ENCODE measurements at regions not wholly inside any gene's neighbourhood (a gene's known extent, or its start where the extent isn't known, plus 50 kb on each side); places are given as distances from the start of the nearest gene placed in this dataset.
"Not testable (repeated sequence)": the region's sequence is repeated elsewhere in the genome, so short reads cannot be mapped to it uniquely, and the experiment has no call there.

- not testable (repeated sequence) for H3K4me1 ChIP-seq (ENCODE audit: insufficient read depth, low read length); H3K27ac ChIP-seq (ENCODE audit: low read depth, low read length); H3K9me3 ChIP-seq (ENCODE audit: low read length); H3K36me3 ChIP-seq (ENCODE audit: insufficient read depth, low read length); H3K4me3 ChIP-seq (ENCODE audit: low read depth in 1 of 2, low read length in 2 of 2); H3K27me3 ChIP-seq (ENCODE audit: control insufficient read depth in 1 of 2, insufficient read depth in 2 of 2, low read length in 2 of 2); H3K9ac ChIP-seq (ENCODE audit: low read length)
Measured at GRCh38 chr1:146670832-146671566, 267.1 kb upstream of the NBPF12 start.

- H3K27me3 ChIP-seq (ENCODE audit: control insufficient read depth in 1 of 2, insufficient read depth in 2 of 2, low read length in 2 of 2); H3K9me3 ChIP-seq (ENCODE audit: low read length); H3K4me3 ChIP-seq (ENCODE audit: low read depth in 1 of 2, low read length in 2 of 2); H3K4me1 ChIP-seq (ENCODE audit: insufficient read depth, low read length); H3K27ac ChIP-seq (ENCODE audit: low read depth, low read length); H3K9ac ChIP-seq (ENCODE audit: low read length); H3K36me3 ChIP-seq (ENCODE audit: insufficient read depth, low read length): not testable (repeated sequence)
Measured at GRCh38 chr1:146666275-146666674, 271.8 kb upstream of the NBPF12 start.

- not testable (repeated sequence) for H3K4me3 ChIP-seq (ENCODE audit: low read depth in 1 of 2, low read length in 2 of 2); H3K9ac ChIP-seq (ENCODE audit: low read length); H3K36me3 ChIP-seq (ENCODE audit: insufficient read depth, low read length); H3K27me3 ChIP-seq (ENCODE audit: control insufficient read depth in 1 of 2, insufficient read depth in 2 of 2, low read length in 2 of 2); H3K9me3 ChIP-seq (ENCODE audit: low read length); H3K4me1 ChIP-seq (ENCODE audit: insufficient read depth, low read length); H3K27ac ChIP-seq (ENCODE audit: low read depth, low read length)
Measured at GRCh38 chr1:146660242-146660641, 277.9 kb upstream of the NBPF12 start.

DNA sequence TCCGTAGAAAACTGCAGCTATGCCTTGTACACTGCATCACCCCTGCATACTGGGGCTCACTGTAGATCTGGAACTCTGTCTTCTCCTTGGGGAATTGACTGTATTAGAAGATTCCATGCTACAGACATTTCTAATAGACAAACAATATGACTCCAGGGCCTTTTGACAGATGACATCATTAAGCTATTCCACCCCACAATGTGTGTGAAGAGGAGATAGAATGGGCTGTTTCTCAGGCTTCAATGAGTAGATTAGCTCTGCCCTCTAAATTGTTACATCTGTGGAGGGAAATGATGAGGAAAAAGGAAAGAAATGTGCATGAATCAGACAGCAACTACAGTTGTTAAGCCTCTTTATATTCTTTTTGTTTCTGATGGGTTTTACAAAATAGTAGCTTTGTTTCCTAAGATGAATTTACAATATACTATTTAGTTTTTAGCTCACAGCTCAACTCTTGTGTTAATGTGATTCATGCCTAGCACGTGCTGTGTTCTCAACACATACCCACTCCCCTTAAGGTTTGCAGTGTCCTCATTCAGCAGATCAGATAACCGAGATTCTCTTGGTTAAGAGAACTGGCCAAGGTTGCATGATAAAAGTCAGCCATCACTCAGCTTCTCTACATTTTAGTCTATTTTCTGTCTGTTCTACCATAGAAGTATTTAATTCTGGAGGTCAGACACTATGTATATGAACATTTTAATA is 281.6 kb upstream of the NBPF12 start:
- H3K9me3 ChIP-seq (ENCODE audit: low read length); H3K27ac ChIP-seq (ENCODE audit: low read depth, low read length); H3K9ac ChIP-seq (ENCODE audit: low read length); H3K27me3 ChIP-seq (ENCODE audit: control insufficient read depth in 1 of 2, insufficient read depth in 2 of 2, low read length in 2 of 2); H3K36me3 ChIP-seq (ENCODE audit: insufficient read depth, low read length); H3K4me3 ChIP-seq (ENCODE audit: low read depth in 1 of 2, low read length in 2 of 2); H3K4me1 ChIP-seq (ENCODE audit: insufficient read depth, low read length): not testable (repeated sequence)

- H3K9me3 ChIP-seq (ENCODE audit: low read length); H3K9ac ChIP-seq (ENCODE audit: low read length); H3K27me3 ChIP-seq (ENCODE audit: control insufficient read depth in 1 of 2, insufficient read depth in 2 of 2, low read length in 2 of 2); H3K4me3 ChIP-seq (ENCODE audit: low read depth in 1 of 2, low read length in 2 of 2); H3K27ac ChIP-seq (ENCODE audit: low read depth, low read length); H3K36me3 ChIP-seq (ENCODE audit: insufficient read depth, low read length); H3K4me1 ChIP-seq (ENCODE audit: insufficient read depth, low read length): not testable (repeated sequence)
Measured at GRCh38 chr1:146654763-146655162, 283.4 kb upstream of the NBPF12 start.

DNA sequence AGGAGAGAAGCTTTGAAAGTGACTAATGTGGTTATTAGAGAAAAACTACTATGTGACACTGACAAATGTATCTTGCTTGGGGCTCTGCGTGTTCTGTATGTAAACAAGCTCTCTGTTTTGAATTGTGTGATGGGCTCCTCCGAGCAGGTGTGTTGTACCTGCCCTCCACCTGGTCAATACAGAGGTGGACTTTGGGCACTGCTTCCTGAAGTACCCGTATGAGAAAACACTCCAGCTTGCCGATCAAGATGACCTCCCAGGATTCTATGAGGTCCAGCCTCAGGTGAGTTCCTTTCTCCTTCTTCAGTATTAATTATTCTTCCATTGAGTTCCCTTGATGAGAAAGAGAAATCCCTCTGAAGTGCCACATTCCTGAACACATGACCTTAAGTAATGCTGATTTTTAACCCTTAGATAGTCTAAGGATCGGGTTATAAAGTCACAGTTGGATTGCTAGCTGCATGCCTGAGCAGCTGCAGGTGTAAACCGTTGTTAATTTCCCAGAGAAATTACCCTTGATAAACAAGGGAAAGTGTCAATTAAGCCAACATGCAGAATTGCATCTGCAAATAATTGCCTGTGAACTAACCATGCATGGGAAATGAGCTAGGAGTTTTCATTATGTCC is 292.0 kb upstream of the NBPF12 start:
- H3K36me3 ChIP-seq (ENCODE audit: insufficient read depth, low read length); H3K9me3 ChIP-seq (ENCODE audit: low read length); H3K9ac ChIP-seq (ENCODE audit: low read length); H3K27ac ChIP-seq (ENCODE audit: low read depth, low read length); H3K4me1 ChIP-seq (ENCODE audit: insufficient read depth, low read length); H3K4me3 ChIP-seq (ENCODE audit: low read depth in 1 of 2, low read length in 2 of 2); H3K27me3 ChIP-seq (ENCODE audit: control insufficient read depth in 1 of 2, insufficient read depth in 2 of 2, low read length in 2 of 2): not testable (repeated sequence)

DNA sequence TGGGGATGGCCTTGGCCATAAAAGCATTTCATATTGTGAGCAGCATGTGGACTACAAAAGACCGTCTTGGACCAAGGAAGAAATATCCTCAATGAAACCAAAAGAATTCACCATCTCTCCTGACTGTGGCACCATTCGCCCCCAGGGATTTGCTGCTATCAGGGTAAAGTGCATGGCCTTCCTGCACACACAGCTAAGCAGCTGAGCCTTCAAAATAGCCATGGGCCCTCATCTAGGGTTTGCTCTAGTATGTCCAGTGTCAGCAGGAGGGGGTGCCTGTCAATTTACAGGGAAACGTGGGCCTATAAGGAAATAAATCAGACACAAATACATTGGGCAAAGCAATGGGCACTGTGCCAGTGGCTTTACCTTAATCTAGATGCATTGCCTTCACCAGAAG is 296.6 kb upstream of the NBPF12 start:
- H3K4me1 ChIP-seq (ENCODE audit: insufficient read depth, low read length); H3K9me3 ChIP-seq (ENCODE audit: low read length); H3K9ac ChIP-seq (ENCODE audit: low read length); H3K4me3 ChIP-seq (ENCODE audit: low read depth in 1 of 2, low read length in 2 of 2); H3K27me3 ChIP-seq (ENCODE audit: control insufficient read depth in 1 of 2, insufficient read depth in 2 of 2, low read length in 2 of 2); H3K27ac ChIP-seq (ENCODE audit: low read depth, low read length); H3K36me3 ChIP-seq (ENCODE audit: insufficient read depth, low read length): not testable (repeated sequence)

- H3K36me3 ChIP-seq (ENCODE audit: insufficient read depth, low read length); H3K27ac ChIP-seq (ENCODE audit: low read depth, low read length); H3K4me3 ChIP-seq (ENCODE audit: low read depth in 1 of 2, low read length in 2 of 2); H3K27me3 ChIP-seq (ENCODE audit: control insufficient read depth in 1 of 2, insufficient read depth in 2 of 2, low read length in 2 of 2); H3K9me3 ChIP-seq (ENCODE audit: low read length); H3K9ac ChIP-seq (ENCODE audit: low read length); H3K4me1 ChIP-seq (ENCODE audit: insufficient read depth, low read length): not testable (repeated sequence)
Measured at GRCh38 chr1:146640671-146641070, 297.5 kb upstream of the NBPF12 start.

DNA sequence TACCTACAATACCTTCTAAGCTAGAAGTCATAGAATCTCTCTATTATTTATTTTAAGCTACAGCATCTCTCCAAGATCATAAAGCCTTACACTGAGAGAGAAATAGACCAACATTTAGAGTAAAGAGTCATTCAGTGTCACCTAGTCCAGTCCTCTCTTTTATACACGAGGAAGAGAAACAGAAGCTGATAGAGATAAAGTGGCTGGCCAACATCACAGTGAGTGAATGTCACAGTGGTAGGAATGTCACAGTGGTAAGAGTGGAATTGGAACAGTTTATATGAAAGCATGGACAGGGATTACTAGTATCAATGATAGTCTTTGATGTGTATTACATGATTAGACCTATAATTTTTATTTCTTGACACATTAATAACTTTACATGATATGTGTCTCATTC is 307.8 kb upstream of the NBPF12 start:
- H3K27ac ChIP-seq (ENCODE audit: low read depth, low read length); H3K4me3 ChIP-seq (ENCODE audit: low read depth in 1 of 2, low read length in 2 of 2); H3K9me3 ChIP-seq (ENCODE audit: low read length); H3K27me3 ChIP-seq (ENCODE audit: control insufficient read depth in 1 of 2, insufficient read depth in 2 of 2, low read length in 2 of 2); H3K4me1 ChIP-seq (ENCODE audit: insufficient read depth, low read length); H3K9ac ChIP-seq (ENCODE audit: low read length); H3K36me3 ChIP-seq (ENCODE audit: insufficient read depth, low read length): not testable (repeated sequence)

DNA sequence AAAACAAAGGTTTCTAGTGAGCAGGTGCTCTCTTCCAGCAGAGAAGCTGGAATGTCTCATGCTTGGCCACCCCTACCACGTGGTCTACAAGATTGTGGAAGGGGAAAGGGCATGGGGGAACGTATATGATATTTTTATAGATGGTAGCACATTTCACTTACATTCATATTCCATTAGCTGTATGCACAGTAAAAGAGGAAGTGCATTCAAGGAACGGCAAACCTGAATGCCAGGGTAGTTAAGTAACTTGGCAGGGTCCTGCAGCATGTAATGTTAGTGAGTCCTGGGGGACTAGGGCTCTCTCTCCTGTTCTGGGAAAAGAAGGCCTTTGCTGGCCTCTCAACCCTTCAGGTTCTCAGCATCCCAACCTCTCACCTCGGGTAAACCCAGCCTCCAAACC is 319.5 kb upstream of the NBPF12 start:
- not testable (repeated sequence) for H3K27ac ChIP-seq (ENCODE audit: low read depth, low read length); H3K4me3 ChIP-seq (ENCODE audit: low read depth in 1 of 2, low read length in 2 of 2); H3K27me3 ChIP-seq (ENCODE audit: control insufficient read depth in 1 of 2, insufficient read depth in 2 of 2, low read length in 2 of 2); H3K9me3 ChIP-seq (ENCODE audit: low read length); H3K4me1 ChIP-seq (ENCODE audit: insufficient read depth, low read length); H3K9ac ChIP-seq (ENCODE audit: low read length); H3K36me3 ChIP-seq (ENCODE audit: insufficient read depth, low read length)

DNA sequence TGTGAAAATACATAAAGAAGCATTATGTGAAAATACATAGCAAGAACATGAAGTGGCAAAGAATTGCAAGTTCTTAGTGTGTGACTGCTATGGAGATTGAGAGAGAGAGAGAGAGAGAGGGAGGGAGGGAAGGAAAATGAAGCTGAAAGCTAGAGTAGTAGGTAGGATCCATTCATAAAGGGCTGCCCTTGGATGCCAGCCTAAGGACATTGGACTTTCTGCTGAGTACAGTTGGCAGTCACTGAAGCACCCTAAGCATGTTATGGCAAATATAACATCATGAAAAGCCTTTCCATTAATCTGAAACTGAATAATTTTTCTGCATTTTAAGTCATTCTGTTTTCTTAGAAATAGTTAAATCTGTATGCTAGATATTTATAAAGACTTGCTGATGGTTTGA is 333.4 kb upstream of the NBPF12 start:
- not testable (repeated sequence) for H3K27me3 ChIP-seq (ENCODE audit: control insufficient read depth in 1 of 2, insufficient read depth in 2 of 2, low read length in 2 of 2); H3K36me3 ChIP-seq (ENCODE audit: insufficient read depth, low read length); H3K9ac ChIP-seq (ENCODE audit: low read length); H3K9me3 ChIP-seq (ENCODE audit: low read length); H3K4me1 ChIP-seq (ENCODE audit: insufficient read depth, low read length); H3K4me3 ChIP-seq (ENCODE audit: low read depth in 1 of 2, low read length in 2 of 2); H3K27ac ChIP-seq (ENCODE audit: low read depth, low read length)

- H3K27ac ChIP-seq (ENCODE audit: low read depth, low read length); H3K27me3 ChIP-seq (ENCODE audit: control insufficient read depth in 1 of 2, insufficient read depth in 2 of 2, low read length in 2 of 2); H3K9ac ChIP-seq (ENCODE audit: low read length); H3K4me3 ChIP-seq (ENCODE audit: low read depth in 1 of 2, low read length in 2 of 2); H3K36me3 ChIP-seq (ENCODE audit: insufficient read depth, low read length); H3K9me3 ChIP-seq (ENCODE audit: low read length); H3K4me1 ChIP-seq (ENCODE audit: insufficient read depth, low read length): not testable (repeated sequence)
Measured at GRCh38 chr1:146600720-146601307, 337.3 kb upstream of the NBPF12 start.

Data from muscle layer of colon (tissue), 2 donors.